CD8-positive, alpha-beta memory T cell (primary cell): ENCODE measurements at regions not wholly inside any gene's neighbourhood (a gene's known extent, or its start where the extent isn't known, plus 50 kb on each side); places are given as distances from the start of the nearest gene placed in this dataset.
A peak's percentile ranks its signal among the peaks of the same experiment; 100 is the strongest.

Experiments
- CTCF ChIA-PET: fragments of 350-600 bp; sonication (Branson Sonifier 250); formaldehyde crosslinking; loops from one replicate; lab custom pipeline; 2021; ENCODE audit warnings: antibody characterized with exemption; lab: Charles Lee
- POLR2A ChIA-PET: fragments of 350-600 bp; sonication (Branson Sonifier 250); formaldehyde crosslinking; loops from one replicate; lab custom pipeline; 2021; ENCODE audit warnings: antibody characterized with exemption; lab: Charles Lee
- DNase-seq, 5 donors: peaks; one replicate each; pipeline versions ENCODE4 v3.0.0 to v3.0.0-alpha.2; 2020 to 2022; ENCODE audit warnings: mixed read lengths in 1 of 5
- H3K27ac ChIP-seq: one replicate; pipeline ENCODE4 v1.7.0; 2013; ENCODE audit warnings: low read depth, mild to moderate bottlenecking, low read length, moderate library complexity
- H3K27me3 ChIP-seq: 2 replicates; pipeline ENCODE4 v1.7.0; 2013; ENCODE audit warnings: low read length, mild to moderate bottlenecking; ENCODE audit not compliant: insufficient read depth, poor library complexity, severe bottlenecking
- H3K36me3 ChIP-seq: 2 replicates; pipeline ENCODE4 v1.7.0; 2013; ENCODE audit warnings: mild to moderate bottlenecking, low read length, moderate library complexity; ENCODE audit not compliant: insufficient read depth
- H3K4me1 ChIP-seq: 2 replicates; pipeline ENCODE4 v1.7.0; 2013; ENCODE audit warnings: mild to moderate bottlenecking, low read length, moderate library complexity; ENCODE audit not compliant: insufficient read depth
- H3K4me3 ChIP-seq: 2 replicates; pipeline ENCODE4 v1.7.0; 2013; ENCODE audit warnings: mild to moderate bottlenecking, low read length
- H3K9me3 ChIP-seq: 2 replicates; pipeline ENCODE4 v1.7.0; 2013; ENCODE audit warnings: mild to moderate bottlenecking, low read length
- H3K27ac Mint-ChIP-seq, 8 donors: one replicate each; pipeline ENCODE4 v1.8.0; 2020 to 2021; ENCODE audit warnings: mixed read lengths in 8 of 8, mild to moderate bottlenecking in 6 of 8, inconsistent platforms in 3 of 8, moderate library complexity in 3 of 8
- H3K27me3 Mint-ChIP-seq, 2 donors: one replicate each; pipeline ENCODE4 v1.8.0; 2020 to 2021; ENCODE audit warnings: mixed read lengths in 2 of 2, mild to moderate bottlenecking in 1 of 2, moderate library complexity in 1 of 2
- H3K36me3 Mint-ChIP-seq, 3 donors: one replicate each; pipeline ENCODE4 v1.8.0; 2020 to 2021; ENCODE audit warnings: mixed read lengths in 3 of 3, inconsistent platforms in 1 of 3, mild to moderate bottlenecking in 1 of 3
- H3K4me1 Mint-ChIP-seq, 3 donors: one replicate each; pipeline ENCODE4 v1.8.0; 2020 to 2021; ENCODE audit warnings: mixed read lengths in 3 of 3, inconsistent platforms in 1 of 3, mild to moderate bottlenecking in 1 of 3
- H3K4me3 Mint-ChIP-seq, 7 donors: one replicate each; pipeline ENCODE4 v1.8.0; 2020 to 2021; ENCODE audit warnings: mixed read lengths in 7 of 7, mild to moderate bottlenecking in 6 of 7, moderate library complexity in 4 of 7, inconsistent platforms in 2 of 7
- H3K9me3 Mint-ChIP-seq, 5 donors: one replicate each; pipeline ENCODE4 v1.8.0; 2020 to 2022; ENCODE audit warnings: mixed read lengths in 5 of 5, mild to moderate bottlenecking in 3 of 5, moderate library complexity in 2 of 5, inconsistent platforms in 1 of 5

GRCh38 chr17:68710035-68710780 is 109.0 kb upstream of the FAM20A start:
- Mint-ChIP-seq H3K36me3 (no peaks in the 10 kb centered on the region), H3K4me3 (no peak overlapping the region), H3K9me3 (peaks cover 0 to 4% (median 0%) of the 10 kb centered on the region in 5 donors), H3K27me3 (peaks cover 6 to 28% of the 10 kb centered on the region in 2 donors), H3K4me1 (no peaks in the 10 kb centered on the region), H3K27ac (no peak overlapping the region)
- ChIA-PET POLR2A (no interaction called here), CTCF (no interaction called here)
- Histone ChIP-seq H3K27ac (no peak overlapping the region), H3K36me3 (no peaks in the 10 kb centered on the region), H3K27me3 (no peaks in the 10 kb centered on the region), H3K4me1 (no peaks in the 10 kb centered on the region), H3K4me3 (no peak overlapping the region), H3K9me3 (no peaks in the 10 kb centered on the region)
- no peak for DNase-seq

GRCh38 chr17:68709461-68709860 is 108.3 kb upstream of the FAM20A start:
- Mint-ChIP-seq H3K27ac (peak overlapping the region in 1 of 8 donors; percentile 51), H3K4me3 (no peak overlapping the region), H3K36me3 (no peaks in the 10 kb centered on the region), H3K9me3 (peaks cover 0 to 4% (median 0%) of the 10 kb centered on the region in 5 donors), H3K4me1 (no peaks in the 10 kb centered on the region), H3K27me3 (peaks cover 5 to 28% of the 10 kb centered on the region in 2 donors)
- ChIA-PET CTCF (no interaction called here), POLR2A (no interaction called here)
- Histone ChIP-seq H3K36me3 (no peaks in the 10 kb centered on the region), H3K9me3 (no peaks in the 10 kb centered on the region), H3K4me3 (no peak overlapping the region), H3K27ac (no peak overlapping the region), H3K27me3 (no peaks in the 10 kb centered on the region), H3K4me1 (no peaks in the 10 kb centered on the region)
- no peak for DNase-seq

- CTCF ChIA-PET: no interaction called here
- no peaks in the 10 kb centered on the region for H3K9me3 ChIP-seq
- no peaks in the 10 kb centered on the region for H3K36me3 ChIP-seq
- no peak for DNase-seq
- H3K36me3 Mint-ChIP-seq: no peaks in the 10 kb centered on the region
- H3K4me3 ChIP-seq: no peak overlapping the region
- peaks cover 12 to 26% of the 10 kb centered on the region in 2 donors for H3K27me3 Mint-ChIP-seq
- no peaks in the 10 kb centered on the region for H3K4me1 Mint-ChIP-seq
- no peaks in the 10 kb centered on the region for H3K27me3 ChIP-seq
- no peaks in the 10 kb centered on the region for H3K4me1 ChIP-seq
- POLR2A ChIA-PET: no interaction called here
- no peak overlapping the region for H3K27ac Mint-ChIP-seq
- no peak overlapping the region for H3K27ac ChIP-seq
- H3K9me3 Mint-ChIP-seq: peaks cover 0 to 4% (median 0%) of the 10 kb centered on the region in 5 donors
- H3K4me3 Mint-ChIP-seq: peak overlapping the region in 1 of 7 donors; percentile 58
Measured at GRCh38 chr17:68707031-68707430, 105.9 kb upstream of the FAM20A start.

GRCh38 chr17:68706356-68706920 is 105.3 kb upstream of the FAM20A start:
- ChIA-PET POLR2A (no interaction called here), CTCF (no interaction called here)
- H3K36me3 Mint-ChIP-seq: no peaks in the 10 kb centered on the region

GRCh38 chr17:68705714-68706076 is 104.5 kb upstream of the FAM20A start:
- no peak overlapping the region for H3K4me3 Mint-ChIP-seq
- no peaks in the 10 kb centered on the region for H3K9me3 ChIP-seq
- H3K27ac Mint-ChIP-seq: no peak overlapping the region
- no peak overlapping the region for H3K27ac ChIP-seq
- H3K27me3 ChIP-seq: no peaks in the 10 kb centered on the region
- no peaks in the 10 kb centered on the region for H3K36me3 Mint-ChIP-seq
- CTCF ChIA-PET: no interaction called here
- peaks cover 11 to 20% of the 10 kb centered on the region in 2 donors for H3K27me3 Mint-ChIP-seq
- H3K9me3 Mint-ChIP-seq: peaks cover 0 to 4% (median 0%) of the 10 kb centered on the region in 5 donors
- no peaks in the 10 kb centered on the region for H3K4me1 ChIP-seq
- no peak for DNase-seq
- H3K36me3 ChIP-seq: no peaks in the 10 kb centered on the region
- no peaks in the 10 kb centered on the region for H3K4me1 Mint-ChIP-seq
- POLR2A ChIA-PET: no interaction called here
- no peak overlapping the region for H3K4me3 ChIP-seq

More at GRCh38 chr17:68706356-68706920, 105.3 kb upstream of the FAM20A start:
- no peak overlapping the region for H3K4me3 ChIP-seq
- H3K27me3 ChIP-seq: no peaks in the 10 kb centered on the region
- Mint-ChIP-seq H3K4me3 (no peak overlapping the region), H3K27ac (no peak overlapping the region), H3K4me1 (no peaks in the 10 kb centered on the region), H3K27me3 (peaks cover 12 to 21% of the 10 kb centered on the region in 2 donors), H3K9me3 (peaks cover 0 to 4% (median 0%) of the 10 kb centered on the region in 5 donors)
- no peaks in the 10 kb centered on the region for H3K36me3 ChIP-seq
- no peaks in the 10 kb centered on the region for H3K9me3 ChIP-seq
- H3K4me1 ChIP-seq: no peaks in the 10 kb centered on the region
- no peak for DNase-seq
- H3K27ac ChIP-seq: no peak overlapping the region

GRCh38 chr17:68704871-68705713 is 103.9 kb upstream of the FAM20A start:
- POLR2A ChIA-PET: no interaction called here
- Mint-ChIP-seq H3K27me3 (peaks cover 11 to 19% of the 10 kb centered on the region in 2 donors), H3K36me3 (no peaks in the 10 kb centered on the region), H3K4me3 (no peak overlapping the region), H3K4me1 (no peaks in the 10 kb centered on the region), H3K27ac (no peak overlapping the region), H3K9me3 (peaks cover 0 to 4% (median 0%) of the 10 kb centered on the region in 5 donors)
- no peak for DNase-seq
- Histone ChIP-seq H3K4me3 (no peak overlapping the region), H3K36me3 (no peaks in the 10 kb centered on the region), H3K27me3 (no peaks in the 10 kb centered on the region), H3K27ac (no peak overlapping the region), H3K4me1 (no peaks in the 10 kb centered on the region), H3K9me3 (no peaks in the 10 kb centered on the region)
- CTCF ChIA-PET: no interaction called here

GRCh38 chr17:68701046-68701445 is 99.9 kb upstream of the FAM20A start:
- H3K27ac Mint-ChIP-seq: no peak overlapping the region
- no peaks in the 10 kb centered on the region for H3K4me1 ChIP-seq
- peaks cover 11 to 20% of the 10 kb centered on the region in 2 donors for H3K27me3 Mint-ChIP-seq
- DNase-seq: no peak
- no peak overlapping the region for H3K27ac ChIP-seq
- no peaks in the 10 kb centered on the region for H3K4me1 Mint-ChIP-seq
- no peaks in the 10 kb centered on the region for H3K27me3 ChIP-seq
- no peak overlapping the region for H3K4me3 Mint-ChIP-seq
- H3K36me3 Mint-ChIP-seq: no peaks in the 10 kb centered on the region
- ChIA-PET POLR2A (no interaction called here), CTCF (no interaction called here)
- no peaks in the 10 kb centered on the region for H3K9me3 ChIP-seq
- H3K4me3 ChIP-seq: no peak overlapping the region
- H3K9me3 Mint-ChIP-seq: no peaks in the 10 kb centered on the region
- no peaks in the 10 kb centered on the region for H3K36me3 ChIP-seq

- no peaks in the 10 kb centered on the region for H3K36me3 Mint-ChIP-seq
- CTCF ChIA-PET: no interaction called here
Measured at GRCh38 chr17:68700421-68700820, 99.3 kb upstream of the FAM20A start.

More at GRCh38 chr17:68700421-68700820, 99.3 kb upstream of the FAM20A start:
- no peak for DNase-seq
- Histone ChIP-seq H3K36me3 (no peaks in the 10 kb centered on the region), H3K27ac (no peak overlapping the region), H3K9me3 (no peaks in the 10 kb centered on the region), H3K4me1 (no peaks in the 10 kb centered on the region), H3K4me3 (no peak overlapping the region), H3K27me3 (no peaks in the 10 kb centered on the region)
- no peak overlapping the region for H3K27ac Mint-ChIP-seq
- peaks cover 14 to 20% of the 10 kb centered on the region in 2 donors for H3K27me3 Mint-ChIP-seq
- H3K4me3 Mint-ChIP-seq: no peak overlapping the region
- H3K9me3 Mint-ChIP-seq: no peaks in the 10 kb centered on the region
- POLR2A ChIA-PET: no interaction called here
- H3K4me1 Mint-ChIP-seq: no peaks in the 10 kb centered on the region
